Liver (tissue), 8 donors: ENCODE measurements at regions not wholly inside any gene's neighbourhood (a gene's known extent, or its start where the extent isn't known, plus 50 kb on each side); places are given as distances from the start of the nearest gene placed in this dataset.

Experiments
- DNase-seq: peaks from one replicate; pipeline ENCODE4 v3.0.0-alpha.2; 2017; ENCODE audit warnings: low spot score
- H3K27ac ChIP-seq, 2 donors: one replicate each; pipeline ENCODE4 v1.7.0; 2013; ENCODE audit warnings: inconsistent platforms in 2 of 2, low read length in 2 of 2, control low read depth in 1 of 2, low read depth in 1 of 2, mild to moderate bottlenecking in 1 of 2
- H3K27me3 ChIP-seq, 4 donors: one replicate each; pipeline versions ENCODE4 v1.6.1 to v1.7.0; 2013; ENCODE audit warnings: low read length in 3 of 4, inconsistent platforms in 1 of 4, mild to moderate bottlenecking in 1 of 4, moderate library complexity in 1 of 4; ENCODE audit not compliant: control insufficient read depth in 4 of 4, insufficient read depth in 4 of 4
- H3K36me3 ChIP-seq, 4 donors: one replicate each; pipeline versions ENCODE4 v1.6.1 to v1.7.0; 2013; ENCODE audit warnings: low read length in 3 of 4, mild to moderate bottlenecking in 3 of 4, low read depth in 1 of 4, moderate library complexity in 1 of 4; ENCODE audit not compliant: control insufficient read depth in 4 of 4, insufficient read depth in 3 of 4
- H3K4me1 ChIP-seq, 4 donors: one replicate each; pipeline versions ENCODE4 v1.6.1 to v1.7.0; 2013; ENCODE audit warnings: low read length in 3 of 4, mild to moderate bottlenecking in 3 of 4, moderate library complexity in 1 of 4; ENCODE audit not compliant: control insufficient read depth in 4 of 4, insufficient read depth in 4 of 4
- H3K4me3 ChIP-seq, 3 donors: one replicate each; pipeline versions ENCODE4 v1.6.1 to v1.7.0; 2013; ENCODE audit warnings: low read length in 3 of 3, control low read depth in 1 of 3, low read depth in 1 of 3, mild to moderate bottlenecking in 1 of 3
- H3K9ac ChIP-seq, 2 donors: one replicate each; pipeline ENCODE4 v1.7.0; 2013; ENCODE audit warnings: low read length in 2 of 2, mild to moderate bottlenecking in 2 of 2, moderate library complexity in 2 of 2, control low read depth in 1 of 2, low read depth in 1 of 2
- H3K9me3 ChIP-seq, 4 donors: one replicate each; pipeline versions ENCODE4 v1.6.1 to v1.7.0; 2013; ENCODE audit warnings: low read length in 3 of 4; ENCODE audit not compliant: control insufficient read depth in 4 of 4
- EGR1 ChIP-seq, 2 donors: IDR thresholded peaks; 2 replicates each; pipeline ENCODE4 v1.6.1; 2016 to 2018; ENCODE audit warnings: antibody characterized with exemption in 2 of 2, low read depth in 2 of 2
- FOXA1 ChIP-seq: IDR thresholded peaks from 2 replicates; pipeline ENCODE4 v1.6.1; 2016; ENCODE audit warnings: antibody characterized with exemption
- FOXA2 ChIP-seq: IDR thresholded peaks from 2 replicates; pipeline ENCODE4 v1.6.1; 2016; ENCODE audit warnings: antibody characterized with exemption
- GABPA ChIP-seq, 2 donors: IDR thresholded peaks in 1 of 2; conservative IDR thresholded peaks in 1 of 2; 2 replicates each; pipeline ENCODE4 v1.6.1; 2016; ENCODE audit warnings: antibody characterized with exemption in 2 of 2, mild to moderate bottlenecking in 1 of 2, moderate library complexity in 1 of 2
- HNF4A ChIP-seq, 2 donors: conservative IDR thresholded peaks; 2 replicates each; pipeline ENCODE4 v1.6.1; 2016; ENCODE audit warnings: antibody characterized with exemption in 2 of 2, mild to moderate bottlenecking in 2 of 2
- JUND ChIP-seq, 2 donors: IDR thresholded peaks; 2 replicates each; pipeline ENCODE4 v1.6.1; 2016; ENCODE audit warnings: antibody characterized with exemption in 2 of 2
- MAX ChIP-seq: IDR thresholded peaks from 2 replicates; pipeline ENCODE4 v1.6.1; 2016; ENCODE audit warnings: antibody characterized with exemption
- NR2F2 ChIP-seq: IDR thresholded peaks from 2 replicates; pipeline ENCODE4 v1.6.1; 2016; ENCODE audit warnings: antibody characterized with exemption
- RAD21 ChIP-seq, 2 donors: IDR thresholded peaks; 2 replicates each; pipeline ENCODE4 v1.6.1; 2016; ENCODE audit warnings: antibody characterized with exemption in 2 of 2, mild to moderate bottlenecking in 2 of 2
- RXRA ChIP-seq, 2 donors: IDR thresholded peaks; 2 replicates each; pipeline ENCODE4 v1.6.1; 2017 to 2018; ENCODE audit warnings: antibody characterized with exemption in 2 of 2, mild to moderate bottlenecking in 1 of 2
- SP1 ChIP-seq: IDR thresholded peaks from 2 replicates; pipeline ENCODE4 v1.6.1; 2018; ENCODE audit warnings: antibody characterized with exemption, mild to moderate bottlenecking
- TAF1 ChIP-seq: conservative IDR thresholded peaks from 2 replicates; pipeline ENCODE4 v1.6.1; 2016; ENCODE audit warnings: antibody characterized with exemption, mild to moderate bottlenecking
- YY1 ChIP-seq: IDR thresholded peaks from 2 replicates; pipeline ENCODE4 v1.6.1; 2016; ENCODE audit warnings: antibody characterized with exemption, mild to moderate bottlenecking
- WGBS: extraction: QIAGEN DNeasy Blood & Tissue Kit; methylation state at CpG from one replicate; pipeline ENCODE4 v1.1.7; 2013; 5-methylcytosine and 5-hydroxymethylcytosine counted together
- TF ChIP-seq, protein P1 (sequence below): IDR thresholded peaks from 2 replicates; pipeline ENCODE4 v1.6.1; 2016; ENCODE audit warnings: antibody characterized with exemption
- TF ChIP-seq, protein P2 (sequence below): IDR thresholded peaks from 2 replicates; pipeline ENCODE4 v1.6.1; 2016; ENCODE audit warnings: antibody characterized with exemption
- TF ChIP-seq, protein P3 (sequence below): IDR thresholded peaks from 2 replicates; pipeline ENCODE4 v1.6.1; 2016; ENCODE audit warnings: antibody characterized with exemption, mild to moderate bottlenecking
- TF ChIP-seq, protein P4 (sequence below): fragments of 150-350 bp; IDR thresholded peaks from 2 replicates; pipeline ENCODE4 v1.5.1; 2017; ENCODE audit warnings: improper control_type of control experiment, low read depth, low read length; ENCODE audit not compliant: missing input control
- donor health status: healthy.
- donor health status: healthy.
- donor health status: healthy.
- donor health status: healthy.
- donor health status: healthy.

DNA sequence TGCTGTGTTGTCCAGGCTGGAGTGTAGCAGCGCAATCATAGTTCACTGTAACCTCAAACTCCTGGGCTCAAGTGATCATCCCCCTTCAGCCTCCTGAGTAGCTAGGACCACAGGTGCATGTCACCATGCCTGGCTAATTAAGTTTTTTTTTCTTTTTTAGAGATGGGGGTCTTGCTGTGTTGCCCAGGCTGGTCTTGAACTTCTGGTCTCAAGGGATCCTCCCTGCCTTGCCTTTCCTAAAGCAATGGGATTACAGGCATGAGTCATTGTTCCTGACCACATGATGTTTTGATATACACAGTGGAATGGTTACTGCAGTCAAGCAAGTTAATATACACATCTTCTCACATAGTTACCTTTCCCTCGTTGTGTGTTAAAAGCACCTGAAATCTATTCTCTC lies 140.3 kb downstream of the GPR85 start:
- DNase-seq: no peak
- WGBS: 84% methylated on average over 2 of the region's 2 CpGs
- Histone ChIP-seq H3K27me3 (no peaks in the 10 kb centered on the region), H3K9me3 (no peaks in the 10 kb centered on the region), H3K36me3 (no peaks in the 10 kb centered on the region), H3K27ac (no peak overlapping the region), H3K9ac (no peak overlapping the region), H3K4me3 (no peak overlapping the region), H3K4me1 (no peaks in the 10 kb centered on the region)
- TF ChIP-seq RXRA (IDR thresholded peaks at IDR 0.05): no peak
- no peak for TF ChIP-seq YY1
- TF ChIP-seq, protein P1, sequence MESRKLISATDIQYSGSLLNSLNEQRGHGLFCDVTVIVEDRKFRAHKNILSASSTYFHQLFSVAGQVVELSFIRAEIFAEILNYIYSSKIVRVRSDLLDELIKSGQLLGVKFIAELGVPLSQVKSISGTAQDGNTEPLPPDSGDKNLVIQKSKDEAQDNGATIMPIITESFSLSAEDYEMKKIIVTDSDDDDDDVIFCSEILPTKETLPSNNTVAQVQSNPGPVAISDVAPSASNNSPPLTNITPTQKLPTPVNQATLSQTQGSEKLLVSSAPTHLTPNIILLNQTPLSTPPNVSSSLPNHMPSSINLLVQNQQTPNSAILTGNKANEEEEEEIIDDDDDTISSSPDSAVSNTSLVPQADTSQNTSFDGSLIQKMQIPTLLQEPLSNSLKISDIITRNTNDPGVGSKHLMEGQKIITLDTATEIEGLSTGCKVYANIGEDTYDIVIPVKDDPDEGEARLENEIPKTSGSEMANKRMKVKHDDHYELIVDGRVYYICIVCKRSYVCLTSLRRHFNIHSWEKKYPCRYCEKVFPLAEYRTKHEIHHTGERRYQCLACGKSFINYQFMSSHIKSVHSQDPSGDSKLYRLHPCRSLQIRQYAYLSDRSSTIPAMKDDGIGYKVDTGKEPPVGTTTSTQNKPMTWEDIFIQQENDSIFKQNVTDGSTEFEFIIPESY: no peak
- no peak for TF ChIP-seq JUND (IDR thresholded peaks at IDR 0.05)
- TF ChIP-seq EGR1 (IDR thresholded peaks at IDR 0.05; ENCODE audit: low read depth in 2 of 2): no peak
- no peak for TF ChIP-seq GABPA (IDR thresholded peaks at IDR 0.05 in 1 of 2, conservative IDR thresholded peaks at IDR 0.05 in 1 of 2)
- no peak for TF ChIP-seq HNF4A (conservative IDR thresholded peaks at IDR 0.05)
- TF ChIP-seq FOXA1: no peak
- no peak for TF ChIP-seq MAX
- TF ChIP-seq, protein P2, sequence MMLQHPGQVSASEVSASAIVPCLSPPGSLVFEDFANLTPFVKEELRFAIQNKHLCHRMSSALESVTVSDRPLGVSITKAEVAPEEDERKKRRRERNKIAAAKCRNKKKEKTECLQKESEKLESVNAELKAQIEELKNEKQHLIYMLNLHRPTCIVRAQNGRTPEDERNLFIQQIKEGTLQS: no peak
- TF ChIP-seq, protein P3, sequence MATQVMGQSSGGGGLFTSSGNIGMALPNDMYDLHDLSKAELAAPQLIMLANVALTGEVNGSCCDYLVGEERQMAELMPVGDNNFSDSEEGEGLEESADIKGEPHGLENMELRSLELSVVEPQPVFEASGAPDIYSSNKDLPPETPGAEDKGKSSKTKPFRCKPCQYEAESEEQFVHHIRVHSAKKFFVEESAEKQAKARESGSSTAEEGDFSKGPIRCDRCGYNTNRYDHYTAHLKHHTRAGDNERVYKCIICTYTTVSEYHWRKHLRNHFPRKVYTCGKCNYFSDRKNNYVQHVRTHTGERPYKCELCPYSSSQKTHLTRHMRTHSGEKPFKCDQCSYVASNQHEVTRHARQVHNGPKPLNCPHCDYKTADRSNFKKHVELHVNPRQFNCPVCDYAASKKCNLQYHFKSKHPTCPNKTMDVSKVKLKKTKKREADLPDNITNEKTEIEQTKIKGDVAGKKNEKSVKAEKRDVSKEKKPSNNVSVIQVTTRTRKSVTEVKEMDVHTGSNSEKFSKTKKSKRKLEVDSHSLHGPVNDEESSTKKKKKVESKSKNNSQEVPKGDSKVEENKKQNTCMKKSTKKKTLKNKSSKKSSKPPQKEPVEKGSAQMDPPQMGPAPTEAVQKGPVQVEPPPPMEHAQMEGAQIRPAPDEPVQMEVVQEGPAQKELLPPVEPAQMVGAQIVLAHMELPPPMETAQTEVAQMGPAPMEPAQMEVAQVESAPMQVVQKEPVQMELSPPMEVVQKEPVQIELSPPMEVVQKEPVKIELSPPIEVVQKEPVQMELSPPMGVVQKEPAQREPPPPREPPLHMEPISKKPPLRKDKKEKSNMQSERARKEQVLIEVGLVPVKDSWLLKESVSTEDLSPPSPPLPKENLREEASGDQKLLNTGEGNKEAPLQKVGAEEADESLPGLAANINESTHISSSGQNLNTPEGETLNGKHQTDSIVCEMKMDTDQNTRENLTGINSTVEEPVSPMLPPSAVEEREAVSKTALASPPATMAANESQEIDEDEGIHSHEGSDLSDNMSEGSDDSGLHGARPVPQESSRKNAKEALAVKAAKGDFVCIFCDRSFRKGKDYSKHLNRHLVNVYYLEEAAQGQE: no peak
- no peak for TF ChIP-seq FOXA2
- TF ChIP-seq NR2F2: no peak
- TF ChIP-seq, protein P4, sequence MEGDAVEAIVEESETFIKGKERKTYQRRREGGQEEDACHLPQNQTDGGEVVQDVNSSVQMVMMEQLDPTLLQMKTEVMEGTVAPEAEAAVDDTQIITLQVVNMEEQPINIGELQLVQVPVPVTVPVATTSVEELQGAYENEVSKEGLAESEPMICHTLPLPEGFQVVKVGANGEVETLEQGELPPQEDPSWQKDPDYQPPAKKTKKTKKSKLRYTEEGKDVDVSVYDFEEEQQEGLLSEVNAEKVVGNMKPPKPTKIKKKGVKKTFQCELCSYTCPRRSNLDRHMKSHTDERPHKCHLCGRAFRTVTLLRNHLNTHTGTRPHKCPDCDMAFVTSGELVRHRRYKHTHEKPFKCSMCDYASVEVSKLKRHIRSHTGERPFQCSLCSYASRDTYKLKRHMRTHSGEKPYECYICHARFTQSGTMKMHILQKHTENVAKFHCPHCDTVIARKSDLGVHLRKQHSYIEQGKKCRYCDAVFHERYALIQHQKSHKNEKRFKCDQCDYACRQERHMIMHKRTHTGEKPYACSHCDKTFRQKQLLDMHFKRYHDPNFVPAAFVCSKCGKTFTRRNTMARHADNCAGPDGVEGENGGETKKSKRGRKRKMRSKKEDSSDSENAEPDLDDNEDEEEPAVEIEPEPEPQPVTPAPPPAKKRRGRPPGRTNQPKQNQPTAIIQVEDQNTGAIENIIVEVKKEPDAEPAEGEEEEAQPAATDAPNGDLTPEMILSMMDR: no peak
- no peak for TF ChIP-seq RAD21 (IDR thresholded peaks at IDR 0.05)

DNA sequence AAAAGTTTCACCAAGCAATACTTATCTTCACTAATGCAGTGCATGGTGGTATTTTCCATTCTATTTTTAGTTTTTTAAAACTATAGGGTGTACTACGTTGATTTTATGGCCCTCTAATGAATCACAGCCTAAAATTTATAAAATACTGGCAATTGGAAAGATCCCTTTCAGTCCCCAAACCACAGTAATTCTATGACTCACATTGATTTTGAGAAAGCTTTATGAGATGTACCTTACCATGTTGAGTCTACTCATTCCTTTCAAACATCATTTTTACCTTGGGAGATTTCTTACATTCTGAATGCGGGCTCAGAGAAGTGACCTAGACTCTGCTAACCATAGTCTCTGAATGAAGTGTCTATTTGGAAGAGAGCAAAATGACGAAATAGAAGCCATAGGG lies 141.6 kb downstream of the GPR85 start:
- WGBS: 72% methylated on average over 3 of the region's 3 CpGs
- Histone ChIP-seq H3K4me1 (peaks cover 0 to 7% (median 1%) of the 10 kb centered on the region in 4 donors), H3K36me3 (no peaks in the 10 kb centered on the region), H3K27me3 (no peaks in the 10 kb centered on the region), H3K9ac (no peak overlapping the region), H3K9me3 (no peaks in the 10 kb centered on the region), H3K27ac (no peak overlapping the region), H3K4me3 (no peak overlapping the region)
- no peak for DNase-seq
- no peak for TF ChIP-seq NR2F2
- TF ChIP-seq TAF1: no peak
- TF ChIP-seq SP1: no peak
- TF ChIP-seq FOXA1: no peak
- no peak for TF ChIP-seq EGR1 (IDR thresholded peaks at IDR 0.05; ENCODE audit: low read depth in 2 of 2)
- no peak for TF ChIP-seq HNF4A (conservative IDR thresholded peaks at IDR 0.05)
- no peak for TF ChIP-seq RXRA (IDR thresholded peaks at IDR 0.05)
- no peak for TF ChIP-seq JUND (IDR thresholded peaks at IDR 0.05)
- TF ChIP-seq, protein P4: no peak
- TF ChIP-seq, protein P2: no peak
- TF ChIP-seq YY1: no peak
- TF ChIP-seq, protein P1: no peak
- TF ChIP-seq RAD21 (IDR thresholded peaks at IDR 0.05): no peak
